ENCODE measurements at regions not wholly inside any gene's neighbourhood (a gene's known extent, or its start where the extent isn't known, plus 50 kb on each side); places are given as distances from the start of the nearest gene placed in this dataset.

DNA sequence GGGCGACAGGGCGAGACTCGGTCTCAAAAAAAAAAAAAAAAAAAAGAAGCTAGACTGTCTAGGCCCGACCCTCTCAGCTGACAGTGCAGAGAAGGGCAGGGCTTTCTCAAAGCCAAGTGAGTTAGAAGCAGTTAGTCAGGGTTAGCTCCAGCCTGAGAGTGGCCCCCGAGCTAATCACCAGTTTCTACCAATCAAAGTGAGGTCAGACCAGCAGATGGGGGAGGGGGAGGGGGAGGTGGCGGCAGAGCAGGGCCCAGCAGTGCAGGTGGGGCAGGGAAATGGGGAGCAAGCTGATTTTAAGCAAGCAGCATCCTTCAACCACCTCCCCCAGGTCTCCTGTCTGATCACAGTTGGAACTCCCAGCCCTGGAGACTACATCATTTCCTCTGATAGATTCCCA lies 55.3 kb upstream of the PRR5 start:
- TF ChIP-seq TAF1 (IDR thresholded peaks at IDR 0.05; ENCODE audit: borderline replicate concordance, insufficient read depth, low read length): no peak
- TF ChIP-seq POLR2AphosphoS5 (IDR thresholded peaks at IDR 0.05; ENCODE audit: low read depth, low read length): no peak
- TF ChIP-seq SIN3A (IDR thresholded peaks at IDR 0.05; ENCODE audit: borderline replicate concordance, insufficient read depth, low read length): no peak
- TF ChIP-seq, protein P1, sequence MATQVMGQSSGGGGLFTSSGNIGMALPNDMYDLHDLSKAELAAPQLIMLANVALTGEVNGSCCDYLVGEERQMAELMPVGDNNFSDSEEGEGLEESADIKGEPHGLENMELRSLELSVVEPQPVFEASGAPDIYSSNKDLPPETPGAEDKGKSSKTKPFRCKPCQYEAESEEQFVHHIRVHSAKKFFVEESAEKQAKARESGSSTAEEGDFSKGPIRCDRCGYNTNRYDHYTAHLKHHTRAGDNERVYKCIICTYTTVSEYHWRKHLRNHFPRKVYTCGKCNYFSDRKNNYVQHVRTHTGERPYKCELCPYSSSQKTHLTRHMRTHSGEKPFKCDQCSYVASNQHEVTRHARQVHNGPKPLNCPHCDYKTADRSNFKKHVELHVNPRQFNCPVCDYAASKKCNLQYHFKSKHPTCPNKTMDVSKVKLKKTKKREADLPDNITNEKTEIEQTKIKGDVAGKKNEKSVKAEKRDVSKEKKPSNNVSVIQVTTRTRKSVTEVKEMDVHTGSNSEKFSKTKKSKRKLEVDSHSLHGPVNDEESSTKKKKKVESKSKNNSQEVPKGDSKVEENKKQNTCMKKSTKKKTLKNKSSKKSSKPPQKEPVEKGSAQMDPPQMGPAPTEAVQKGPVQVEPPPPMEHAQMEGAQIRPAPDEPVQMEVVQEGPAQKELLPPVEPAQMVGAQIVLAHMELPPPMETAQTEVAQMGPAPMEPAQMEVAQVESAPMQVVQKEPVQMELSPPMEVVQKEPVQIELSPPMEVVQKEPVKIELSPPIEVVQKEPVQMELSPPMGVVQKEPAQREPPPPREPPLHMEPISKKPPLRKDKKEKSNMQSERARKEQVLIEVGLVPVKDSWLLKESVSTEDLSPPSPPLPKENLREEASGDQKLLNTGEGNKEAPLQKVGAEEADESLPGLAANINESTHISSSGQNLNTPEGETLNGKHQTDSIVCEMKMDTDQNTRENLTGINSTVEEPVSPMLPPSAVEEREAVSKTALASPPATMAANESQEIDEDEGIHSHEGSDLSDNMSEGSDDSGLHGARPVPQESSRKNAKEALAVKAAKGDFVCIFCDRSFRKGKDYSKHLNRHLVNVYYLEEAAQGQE (IDR thresholded peaks at IDR 0.05; ENCODE audit: insufficient read depth in 1 of 2, low read depth in 2 of 2, low read length in 2 of 2): no peak
- TF ChIP-seq FOXP2 (optimal IDR thresholded peaks at IDR 0.05; ENCODE audit: borderline replicate concordance, extremely low read depth, extremely low read length, insufficient read depth): no peak

DNA sequence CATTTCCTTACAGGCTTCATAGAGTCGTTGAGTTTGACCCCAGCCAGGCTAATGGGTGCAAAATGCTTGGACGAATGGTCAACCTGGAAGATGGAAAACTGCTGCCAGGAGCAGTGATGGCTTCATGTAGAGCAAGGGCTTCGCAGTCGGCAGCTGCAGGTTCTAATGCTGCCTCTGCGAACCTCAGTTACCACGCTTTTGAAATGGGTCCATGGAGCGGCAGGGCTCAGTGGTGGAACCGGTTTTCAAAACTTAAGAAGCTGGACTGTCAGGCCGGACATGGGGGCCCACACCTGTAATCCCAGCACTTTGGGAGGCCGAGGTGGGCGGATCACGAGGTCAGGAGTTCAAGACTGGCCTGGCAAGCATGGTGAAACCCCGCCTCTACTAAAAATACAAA lies 55.9 kb upstream of the PRR5 start:
- no peak for TF ChIP-seq SIN3A (IDR thresholded peaks at IDR 0.05; ENCODE audit: borderline replicate concordance, insufficient read depth, low read length)
- no peak for TF ChIP-seq FOXP2 (optimal IDR thresholded peaks at IDR 0.05; ENCODE audit: borderline replicate concordance, extremely low read depth, extremely low read length, insufficient read depth)
- TF ChIP-seq TAF1 (IDR thresholded peaks at IDR 0.05; ENCODE audit: borderline replicate concordance, insufficient read depth, low read length): no peak
- TF ChIP-seq, protein P1 (IDR thresholded peaks at IDR 0.05; ENCODE audit: insufficient read depth in 1 of 2, low read depth in 2 of 2, low read length in 2 of 2): no peak
- TF ChIP-seq POLR2AphosphoS5 (IDR thresholded peaks at IDR 0.05; ENCODE audit: low read depth, low read length): no peak

DNA sequence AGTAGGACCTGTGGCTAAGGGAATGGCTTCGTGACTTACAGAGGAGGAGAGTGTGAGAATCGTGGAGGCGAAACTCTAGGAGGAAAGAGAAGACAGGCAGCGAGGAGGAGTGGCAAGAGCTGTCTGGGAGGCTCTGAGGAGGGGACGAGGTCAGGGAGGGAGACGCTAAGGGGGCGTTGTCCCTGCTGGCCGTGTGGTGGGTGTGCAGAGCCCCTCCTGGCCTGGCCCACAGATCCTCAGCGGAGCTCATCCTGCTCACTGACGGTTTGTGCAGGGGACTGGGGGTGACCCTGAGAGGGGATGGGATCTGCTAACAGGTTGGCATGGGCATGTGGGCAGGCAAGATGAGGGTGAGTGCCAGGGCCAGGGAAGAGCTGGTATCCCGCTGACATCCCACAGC lies 56.5 kb upstream of the PRR5 start:
- TF ChIP-seq, protein P1 (IDR thresholded peaks at IDR 0.05; ENCODE audit: insufficient read depth in 1 of 2, low read depth in 2 of 2, low read length in 2 of 2): no peak
- TF ChIP-seq TAF1 (IDR thresholded peaks at IDR 0.05; ENCODE audit: borderline replicate concordance, insufficient read depth, low read length) (no peak), SIN3A (IDR thresholded peaks at IDR 0.05; ENCODE audit: borderline replicate concordance, insufficient read depth, low read length) (no peak), FOXP2 (optimal IDR thresholded peaks at IDR 0.05; ENCODE audit: borderline replicate concordance, extremely low read depth, extremely low read length, insufficient read depth) (no peak), POLR2AphosphoS5 (IDR thresholded peaks at IDR 0.05; ENCODE audit: low read depth, low read length) (no peak)

DNA sequence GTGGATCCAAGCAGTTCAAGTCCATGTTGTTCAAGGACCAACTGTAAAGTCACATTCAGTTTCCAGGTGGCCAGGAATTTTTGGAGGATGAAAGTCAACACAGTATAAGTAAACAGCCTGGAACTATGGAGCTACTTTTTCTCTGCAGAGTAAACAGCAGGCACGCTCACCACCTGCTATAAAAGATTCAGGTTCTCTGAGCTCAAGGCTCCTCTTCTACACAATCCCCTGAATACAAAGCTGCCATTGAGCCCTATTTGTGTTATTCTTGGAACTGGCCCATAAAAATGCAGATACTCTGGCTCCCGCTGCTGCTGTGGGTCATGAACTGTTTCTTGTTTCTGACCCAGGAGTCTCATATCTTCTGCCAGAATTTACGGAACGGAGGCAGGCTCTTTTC lies 56.9 kb upstream of the PRR5 start:
- TF ChIP-seq SIN3A (IDR thresholded peaks at IDR 0.05; ENCODE audit: borderline replicate concordance, insufficient read depth, low read length): no peak
- TF ChIP-seq FOXP2 (optimal IDR thresholded peaks at IDR 0.05; ENCODE audit: borderline replicate concordance, extremely low read depth, extremely low read length, insufficient read depth): no peak
- TF ChIP-seq, protein P1 (IDR thresholded peaks at IDR 0.05; ENCODE audit: insufficient read depth in 1 of 2, low read depth in 2 of 2, low read length in 2 of 2): no peak
- no peak for TF ChIP-seq TAF1 (IDR thresholded peaks at IDR 0.05; ENCODE audit: borderline replicate concordance, insufficient read depth, low read length)
- TF ChIP-seq POLR2AphosphoS5 (IDR thresholded peaks at IDR 0.05; ENCODE audit: low read depth, low read length): no peak

DNA sequence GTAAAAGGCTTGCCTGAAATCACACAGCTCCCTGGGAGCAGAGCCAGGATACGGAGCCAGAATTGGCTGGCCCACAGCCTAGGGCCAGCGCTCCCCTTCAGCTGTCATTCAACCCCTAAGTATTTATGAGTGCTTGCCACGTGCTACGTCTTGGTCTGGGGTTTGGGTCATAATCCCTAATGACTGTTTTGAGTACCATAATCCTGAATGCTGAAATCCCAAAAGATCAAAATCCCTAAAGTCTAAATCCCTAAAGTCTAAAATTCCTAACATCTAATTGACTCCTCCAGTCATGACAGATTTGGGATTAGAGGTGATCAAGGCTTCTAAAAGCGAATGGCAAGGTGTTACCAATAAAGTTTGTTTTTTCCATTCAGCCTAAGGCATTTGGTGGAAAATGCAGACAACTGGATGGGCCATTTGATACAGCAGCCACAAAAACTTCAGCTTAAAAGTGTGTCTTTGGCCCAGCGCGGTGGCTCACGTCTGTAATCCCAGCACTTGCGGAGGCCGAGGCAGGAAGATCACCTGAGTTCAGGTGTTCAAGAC lies 59.8 kb upstream of the PRR5 start:
- TF ChIP-seq TAF1 (IDR thresholded peaks at IDR 0.05; ENCODE audit: borderline replicate concordance, insufficient read depth, low read length) (no peak), FOXP2 (optimal IDR thresholded peaks at IDR 0.05; ENCODE audit: borderline replicate concordance, extremely low read depth, extremely low read length, insufficient read depth) (no peak), POLR2AphosphoS5 (IDR thresholded peaks at IDR 0.05; ENCODE audit: low read depth, low read length) (no peak), SIN3A (IDR thresholded peaks at IDR 0.05; ENCODE audit: borderline replicate concordance, insufficient read depth, low read length) (no peak)
- TF ChIP-seq, protein P1 (IDR thresholded peaks at IDR 0.05; ENCODE audit: insufficient read depth in 1 of 2, low read depth in 2 of 2, low read length in 2 of 2): no peak

Measured in PFSK-1 (cell line).